Fibroblast of lung (primary cell): ENCODE measurements at regions not wholly inside any gene's neighbourhood (a gene's known extent, or its start where the extent isn't known, plus 50 kb on each side); places are given as distances from the start of the nearest gene placed in this dataset.

ENCODE experiments used
- EZH2 ChIP-seq: IDR thresholded peaks from 2 replicates; pipeline ENCODE4 v1.5.1; 2012; ENCODE audit warnings: low read length, control low read depth, mild to moderate bottlenecking; ENCODE audit errors: missing control alignments
- TF ChIP-seq, protein P1 (sequence below), 2 donors: IDR thresholded peaks in 1 of 2; conservative IDR thresholded peaks in 1 of 2; 1 replicate in 1 of 2; 2 replicates in 1 of 2; pipeline ENCODE4 v1.5.1; 2011 to 2012; ENCODE audit warnings: low read length in 2 of 2, control low read depth in 1 of 2, inconsistent platforms in 1 of 2, low read depth in 1 of 2, mild to moderate bottlenecking in 1 of 2

DNA sequence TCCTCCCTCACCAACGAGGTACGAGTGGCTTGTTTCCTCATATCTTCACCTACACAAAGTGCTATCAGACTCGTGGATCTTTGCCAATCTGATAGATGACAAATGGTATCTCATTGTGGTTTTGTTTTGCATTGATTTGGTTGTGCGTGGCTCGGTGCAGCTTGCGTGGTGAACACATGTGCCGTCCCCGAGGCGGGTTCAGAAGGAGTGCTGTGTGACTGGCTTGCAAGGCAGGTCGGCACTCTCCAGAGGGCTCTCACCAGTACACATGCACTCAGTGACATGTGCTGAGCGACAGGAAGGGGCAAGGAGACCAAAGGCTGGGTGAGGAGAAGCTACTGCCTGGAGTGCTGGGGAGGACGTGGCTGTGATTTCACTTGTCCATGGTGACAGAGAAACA lies 95.3 kb upstream of the PITX1 start:
- TF ChIP-seq, protein P1, sequence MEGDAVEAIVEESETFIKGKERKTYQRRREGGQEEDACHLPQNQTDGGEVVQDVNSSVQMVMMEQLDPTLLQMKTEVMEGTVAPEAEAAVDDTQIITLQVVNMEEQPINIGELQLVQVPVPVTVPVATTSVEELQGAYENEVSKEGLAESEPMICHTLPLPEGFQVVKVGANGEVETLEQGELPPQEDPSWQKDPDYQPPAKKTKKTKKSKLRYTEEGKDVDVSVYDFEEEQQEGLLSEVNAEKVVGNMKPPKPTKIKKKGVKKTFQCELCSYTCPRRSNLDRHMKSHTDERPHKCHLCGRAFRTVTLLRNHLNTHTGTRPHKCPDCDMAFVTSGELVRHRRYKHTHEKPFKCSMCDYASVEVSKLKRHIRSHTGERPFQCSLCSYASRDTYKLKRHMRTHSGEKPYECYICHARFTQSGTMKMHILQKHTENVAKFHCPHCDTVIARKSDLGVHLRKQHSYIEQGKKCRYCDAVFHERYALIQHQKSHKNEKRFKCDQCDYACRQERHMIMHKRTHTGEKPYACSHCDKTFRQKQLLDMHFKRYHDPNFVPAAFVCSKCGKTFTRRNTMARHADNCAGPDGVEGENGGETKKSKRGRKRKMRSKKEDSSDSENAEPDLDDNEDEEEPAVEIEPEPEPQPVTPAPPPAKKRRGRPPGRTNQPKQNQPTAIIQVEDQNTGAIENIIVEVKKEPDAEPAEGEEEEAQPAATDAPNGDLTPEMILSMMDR (conservative IDR thresholded peaks at IDR 0.05 in 1 of 2, IDR thresholded peaks at IDR 0.05 in 1 of 2; ENCODE audit: low read depth in 1 of 2, low read length in 2 of 2), result no peak
- TF ChIP-seq EZH2, result no peak
